Lung (tissue), 11 donors: ENCODE measurements at regions not wholly inside any gene's neighbourhood (a gene's known extent, or its start where the extent isn't known, plus 50 kb on each side); places are given as distances from the start of the nearest gene placed in this dataset.

Source experiments
- ATAC-seq: fragments of 200-7000 bp; cut with Tn5 transposase; one replicate; pipeline ENCODE4 v1.9.1; 2020; ENCODE audit warnings: moderate number of reproducible peaks; ENCODE audit not compliant: insufficient read depth, low FRiP score
- DNase-seq, 3 donors: peaks; one replicate each; pipeline ENCODE4 v3.0.0-alpha.2; 2013 to 2017
- H3K27ac ChIP-seq, 2 donors: one replicate each; pipeline ENCODE4 v1.5.1; 2013; ENCODE audit warnings: mild to moderate bottlenecking in 2 of 2, moderate library complexity in 2 of 2, control low read depth in 1 of 2, inconsistent platforms in 1 of 2, low read depth in 1 of 2, low read length in 1 of 2
- H3K27me3 ChIP-seq, 3 donors: one replicate each; pipeline ENCODE4 v1.5.1; 2013; ENCODE audit warnings: low read length in 2 of 3; ENCODE audit not compliant: control insufficient read depth in 3 of 3, insufficient read depth in 3 of 3
- H3K36me3 ChIP-seq, 4 donors: one replicate each; pipeline ENCODE4 v1.5.1; 2013; ENCODE audit warnings: low read length in 4 of 4, mild to moderate bottlenecking in 1 of 4, moderate library complexity in 1 of 4; ENCODE audit not compliant: control insufficient read depth in 4 of 4, insufficient read depth in 4 of 4
- H3K4me1 ChIP-seq, 5 donors: one replicate each; pipeline ENCODE4 v1.5.1; 2013; ENCODE audit warnings: low read length in 5 of 5, mild to moderate bottlenecking in 2 of 5, moderate library complexity in 1 of 5; ENCODE audit not compliant: control insufficient read depth in 5 of 5, insufficient read depth in 5 of 5
- H3K4me3 ChIP-seq: one replicate; pipeline ENCODE4 v1.5.1; 2013; ENCODE audit warnings: mild to moderate bottlenecking, control low read depth, moderate library complexity
- H3K9ac ChIP-seq, 2 donors: one replicate each; pipeline ENCODE4 v1.5.1; 2013; ENCODE audit warnings: low read length in 2 of 2, control low read depth in 1 of 2; ENCODE audit not compliant: insufficient read depth in 1 of 2
- H3K9me3 ChIP-seq, 4 donors: one replicate each; pipeline ENCODE4 v1.5.1; 2013; ENCODE audit warnings: low read length in 3 of 4, mild to moderate bottlenecking in 1 of 4, moderate library complexity in 1 of 4; ENCODE audit not compliant: control insufficient read depth in 4 of 4, insufficient read depth in 3 of 4
- WGBS, 2 donors: extraction: QIAGEN DNeasy Blood & Tissue Kit; methylation state at CpG; one replicate each; pipeline ENCODE4 v1.1.7; 2013; 5-methylcytosine and 5-hydroxymethylcytosine counted together
- TF ChIP-seq, protein P1 (sequence below): IDR thresholded peaks from 2 replicates; pipeline ENCODE4 v1.5.1; 2012; ENCODE audit warnings: mild to moderate bottlenecking; ENCODE audit errors: control extremely low read depth, extremely low read depth
- donor health status: control.
- donor health status: control.
- donor health status: Bipolar disorder and iron deficiency.
- donor health status: healthy.
- donor health status: DM: yes; HTN: yes; CAD: no.

DNA sequence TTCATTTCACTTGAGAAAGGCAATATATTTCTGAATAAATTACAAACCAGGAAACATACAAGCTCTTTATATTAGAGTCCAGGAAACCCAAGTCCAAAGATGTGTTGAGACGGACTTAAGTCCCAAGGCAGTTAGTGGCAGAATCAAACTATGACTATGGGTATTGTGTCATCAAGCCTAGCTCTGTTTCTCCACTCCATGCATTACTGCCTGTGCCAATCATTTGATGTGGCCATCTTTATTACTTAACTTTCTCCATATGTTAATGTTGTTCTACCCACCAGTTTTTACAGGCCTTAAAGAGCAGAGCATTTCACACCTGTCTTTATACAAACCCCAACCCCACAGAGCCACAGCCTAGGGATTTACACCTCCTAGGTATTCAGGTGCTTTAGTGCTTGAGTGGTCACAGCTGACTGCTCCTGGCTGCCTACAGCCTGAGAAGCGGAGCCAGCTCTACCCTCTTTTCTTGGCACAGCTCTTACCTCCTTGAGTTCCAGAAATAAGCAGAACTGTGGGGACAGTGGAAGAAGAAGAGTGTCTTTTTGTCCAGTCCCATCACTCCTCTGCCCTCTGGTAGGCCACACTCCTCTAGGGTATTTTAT is 92.1 kb downstream of the DTWD1 start:
- Histone ChIP-seq H3K27ac (no peak overlapping the region), H3K4me1 (no peaks in the 10 kb centered on the region), H3K4me3 (no peak overlapping the region), H3K36me3 (no peaks in the 10 kb centered on the region), H3K9me3 (peaks cover 0 to 7% (median 4%) of the 10 kb centered on the region in 4 donors), H3K9ac (no peak overlapping the region), H3K27me3 (no peaks in the 10 kb centered on the region)
- TF ChIP-seq, protein P1, sequence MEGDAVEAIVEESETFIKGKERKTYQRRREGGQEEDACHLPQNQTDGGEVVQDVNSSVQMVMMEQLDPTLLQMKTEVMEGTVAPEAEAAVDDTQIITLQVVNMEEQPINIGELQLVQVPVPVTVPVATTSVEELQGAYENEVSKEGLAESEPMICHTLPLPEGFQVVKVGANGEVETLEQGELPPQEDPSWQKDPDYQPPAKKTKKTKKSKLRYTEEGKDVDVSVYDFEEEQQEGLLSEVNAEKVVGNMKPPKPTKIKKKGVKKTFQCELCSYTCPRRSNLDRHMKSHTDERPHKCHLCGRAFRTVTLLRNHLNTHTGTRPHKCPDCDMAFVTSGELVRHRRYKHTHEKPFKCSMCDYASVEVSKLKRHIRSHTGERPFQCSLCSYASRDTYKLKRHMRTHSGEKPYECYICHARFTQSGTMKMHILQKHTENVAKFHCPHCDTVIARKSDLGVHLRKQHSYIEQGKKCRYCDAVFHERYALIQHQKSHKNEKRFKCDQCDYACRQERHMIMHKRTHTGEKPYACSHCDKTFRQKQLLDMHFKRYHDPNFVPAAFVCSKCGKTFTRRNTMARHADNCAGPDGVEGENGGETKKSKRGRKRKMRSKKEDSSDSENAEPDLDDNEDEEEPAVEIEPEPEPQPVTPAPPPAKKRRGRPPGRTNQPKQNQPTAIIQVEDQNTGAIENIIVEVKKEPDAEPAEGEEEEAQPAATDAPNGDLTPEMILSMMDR: no peak
- WGBS, 2 donors: 62 to 77% methylated on average over 2 of the region's 2 CpGs
- ATAC-seq (no peak), DNase-seq (no peak)

DNA sequence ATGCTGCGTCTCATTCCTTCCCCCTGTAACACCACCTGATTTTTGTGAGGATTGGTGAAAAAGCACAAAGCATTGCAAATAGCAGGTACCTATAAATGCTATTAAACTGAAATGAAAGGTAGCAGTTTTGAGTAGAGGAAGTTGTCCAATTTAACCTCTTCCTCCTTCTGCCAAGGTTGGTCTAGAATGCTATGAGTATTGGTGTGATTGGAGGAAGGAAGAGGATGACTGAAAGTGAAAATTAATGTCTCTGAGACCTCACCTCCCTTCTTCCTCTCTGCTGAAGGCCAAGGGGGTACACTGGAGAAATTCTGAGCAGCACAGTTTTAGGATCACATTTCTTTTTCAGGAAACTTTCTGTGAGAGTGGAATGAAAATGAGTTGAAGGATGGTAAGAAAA is 94.4 kb downstream of the DTWD1 start:
- H3K27ac ChIP-seq: no peak overlapping the region
- no peaks in the 10 kb centered on the region for H3K36me3 ChIP-seq
- 57 to 81% methylated on average over 1 of the region's 1 CpG for WGBS, 2 donors
- H3K4me3 ChIP-seq: no peak overlapping the region
- ATAC-seq (no peak), DNase-seq (no peak)
- no peak overlapping the region for H3K9ac ChIP-seq
- TF ChIP-seq, protein P1: no peak
- peaks cover 0 to 6% (median 1%) of the 10 kb centered on the region in 4 donors for H3K9me3 ChIP-seq
- H3K27me3 ChIP-seq: no peaks in the 10 kb centered on the region
- H3K4me1 ChIP-seq: no peaks in the 10 kb centered on the region

DNA sequence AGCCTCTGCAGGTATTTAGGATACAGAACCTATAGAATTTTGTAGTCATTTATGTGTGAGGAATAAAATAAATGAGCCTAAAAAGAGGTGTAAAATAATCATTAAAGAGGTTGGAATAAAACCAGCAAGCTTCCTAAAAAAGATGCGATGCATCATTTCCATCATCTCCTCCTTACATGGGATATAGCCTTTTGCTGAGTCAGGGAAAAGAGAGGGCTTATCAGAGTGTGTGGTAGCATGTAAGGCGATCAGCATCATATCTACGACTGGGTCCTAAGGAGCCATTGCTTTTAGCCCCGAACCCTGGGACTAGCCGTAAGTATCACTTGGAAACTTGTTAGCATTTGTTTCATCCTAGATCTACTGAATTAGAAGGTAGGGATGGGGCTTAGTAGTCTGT is 94.9 kb downstream of the DTWD1 start:
- H3K9ac ChIP-seq: no peak overlapping the region
- no peaks in the 10 kb centered on the region for H3K27me3 ChIP-seq
- DNase-seq (no peak), ATAC-seq (no peak)
- H3K4me1 ChIP-seq: no peaks in the 10 kb centered on the region
- no peaks in the 10 kb centered on the region for H3K36me3 ChIP-seq
- peaks cover 0 to 2% (median under 1%) of the 10 kb centered on the region in 4 donors for H3K9me3 ChIP-seq
- 92% methylated on average over 5 of the region's 5 CpGs for WGBS, 2 donors
- TF ChIP-seq, protein P1: no peak
- H3K4me3 ChIP-seq: no peak overlapping the region
- H3K27ac ChIP-seq: no peak overlapping the region

DNA sequence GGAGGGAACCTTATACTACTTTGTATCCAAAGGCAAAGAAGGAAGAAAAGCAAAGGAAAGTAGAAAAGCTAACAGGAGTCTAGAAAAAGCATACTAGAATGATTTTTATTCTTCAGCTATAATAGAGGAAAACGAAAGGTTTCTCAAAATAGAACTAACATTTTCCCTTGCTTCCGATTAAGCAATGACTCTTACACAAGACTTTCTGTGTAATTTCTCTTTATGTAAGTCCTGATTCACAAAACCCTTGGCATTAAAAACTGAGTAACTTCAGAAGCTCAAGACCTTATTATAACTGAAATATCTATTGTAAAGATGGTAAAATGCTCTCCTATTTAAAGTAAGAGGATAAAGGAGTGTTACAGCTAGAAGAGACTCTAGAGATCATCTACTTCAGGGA is 97.4 kb downstream of the DTWD1 start:
- no peaks in the 10 kb centered on the region for H3K9me3 ChIP-seq
- no peak overlapping the region for H3K27ac ChIP-seq
- no peaks in the 10 kb centered on the region for H3K4me1 ChIP-seq
- H3K9ac ChIP-seq: no peak overlapping the region
- 28 to 53% methylated on average over 2 of the region's 2 CpGs for WGBS, 2 donors
- H3K4me3 ChIP-seq: no peak overlapping the region
- TF ChIP-seq, protein P1: no peak
- no peak for ATAC-seq
- H3K27me3 ChIP-seq: no peaks in the 10 kb centered on the region
- DNase-seq: peak in 2 of 3 donors; percentile 22 to 74
- H3K36me3 ChIP-seq: no peaks in the 10 kb centered on the region
